IMR-90 (cell line): ENCODE measurements at regions not wholly inside any gene's neighbourhood (a gene's known extent, or its start where the extent isn't known, plus 50 kb on each side); places are given as distances from the start of the nearest gene placed in this dataset.
"Not testable (repeated sequence)": the region's sequence is repeated elsewhere in the genome, so short reads cannot be mapped to it uniquely, and the experiment has no call there.

Source experiments
- CTCF ChIP-seq: conservative IDR thresholded peaks from 2 replicates; pipeline ENCODE4 v1.5.1; 2012; ENCODE audit warnings: mild to moderate bottlenecking, low read depth, low read length, improper control_type of control experiment
- POLR2A ChIP-seq: IDR thresholded peaks from 2 replicates; pipeline ENCODE4 v1.6.1; 2012; ENCODE audit warnings: mild to moderate bottlenecking, low read depth, low read length

GRCh38 chr4:28514766-28515165, 1654.1 kb downstream of the STIM2 start:
- not testable (repeated sequence) for TF ChIP-seq CTCF, POLR2A
